Ishikawa (cell line): ENCODE measurements at regions not wholly inside any gene's neighbourhood (a gene's known extent, or its start where the extent isn't known, plus 50 kb on each side); places are given as distances from the start of the nearest gene placed in this dataset.

ENCODE experiments used
- CEBPB ChIP-seq: IDR thresholded peaks from 2 replicates; pipeline ENCODE4 v1.6.1; 2012
- CREB1 ChIP-seq: IDR thresholded peaks from 2 replicates; pipeline ENCODE4 v1.6.1; 2012; ENCODE audit warnings: low read depth
- EGR1 ChIP-seq: IDR thresholded peaks from 2 replicates; pipeline ENCODE4 v1.6.1; 2012
- EP300 ChIP-seq: IDR thresholded peaks from 2 replicates; pipeline ENCODE4 v1.6.1; 2012; ENCODE audit warnings: borderline replicate concordance
- FOXM1 ChIP-seq: IDR thresholded peaks from 2 replicates; pipeline ENCODE4 v1.6.1; 2012; ENCODE audit warnings: low read depth, borderline replicate concordance
- NFIC ChIP-seq: IDR thresholded peaks from 2 replicates; pipeline ENCODE4 v1.6.1; 2012
- RAD21 ChIP-seq: IDR thresholded peaks from 2 replicates; pipeline ENCODE4 v1.6.1; 2012; ENCODE audit warnings: low read depth
- TAF1 ChIP-seq: IDR thresholded peaks from 2 replicates; pipeline ENCODE4 v1.6.1; 2012; ENCODE audit warnings: low read depth, mild to moderate bottlenecking
- TCF12 ChIP-seq: IDR thresholded peaks from 2 replicates; pipeline ENCODE4 v1.6.1; 2012; ENCODE audit warnings: low read depth
- TEAD4 ChIP-seq: IDR thresholded peaks from 2 replicates; pipeline ENCODE4 v1.6.1; 2012
- USF1 ChIP-seq: IDR thresholded peaks from 2 replicates; pipeline ENCODE4 v1.6.1; 2012
- YY1 ChIP-seq: IDR thresholded peaks from 2 replicates; pipeline ENCODE4 v1.6.1; 2012; ENCODE audit warnings: low read depth
- ZBTB7A ChIP-seq: IDR thresholded peaks from 2 replicates; pipeline ENCODE4 v1.6.1; 2012; ENCODE audit warnings: low read depth
- TF ChIP-seq, protein P1 (sequence below): IDR thresholded peaks from 2 replicates; pipeline ENCODE4 v1.6.1; 2012
- TF ChIP-seq, protein P2 (sequence below): IDR thresholded peaks from 2 replicates; pipeline ENCODE4 v1.6.1; 2012; ENCODE audit warnings: low read depth, mild to moderate bottlenecking

DNA sequence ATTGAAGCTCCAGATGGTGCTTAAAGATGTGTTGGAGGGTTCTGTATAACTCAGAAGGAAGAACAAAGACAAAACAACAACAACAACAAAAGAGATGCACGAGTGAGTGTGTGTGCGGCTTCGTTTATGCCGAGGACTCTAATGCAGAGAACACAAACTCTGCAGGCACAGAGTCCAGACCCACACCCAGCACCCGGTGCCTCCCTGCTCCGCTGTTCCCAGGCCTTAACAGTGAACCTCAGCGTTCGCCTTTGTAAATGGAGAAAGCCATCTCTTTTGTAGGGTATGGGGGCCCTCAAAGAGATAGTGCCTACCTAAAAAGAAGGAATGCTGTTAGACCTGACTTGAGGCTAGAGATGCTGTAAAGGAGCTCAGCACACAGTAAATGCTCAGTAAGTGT, 243.3 kb downstream of the ERMARD start:
- no peak for TF ChIP-seq FOXM1
- TF ChIP-seq, protein P1, sequence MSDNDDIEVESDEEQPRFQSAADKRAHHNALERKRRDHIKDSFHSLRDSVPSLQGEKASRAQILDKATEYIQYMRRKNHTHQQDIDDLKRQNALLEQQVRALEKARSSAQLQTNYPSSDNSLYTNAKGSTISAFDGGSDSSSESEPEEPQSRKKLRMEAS, result no peak
- no peak for TF ChIP-seq CREB1
- TF ChIP-seq RAD21, result no peak
- no peak for TF ChIP-seq USF1
- TF ChIP-seq EP300, result no peak
- TF ChIP-seq NFIC, result no peak
- no peak for TF ChIP-seq ZBTB7A
- no peak for TF ChIP-seq TAF1
- TF ChIP-seq TCF12, result no peak
- no peak for TF ChIP-seq EGR1

DNA sequence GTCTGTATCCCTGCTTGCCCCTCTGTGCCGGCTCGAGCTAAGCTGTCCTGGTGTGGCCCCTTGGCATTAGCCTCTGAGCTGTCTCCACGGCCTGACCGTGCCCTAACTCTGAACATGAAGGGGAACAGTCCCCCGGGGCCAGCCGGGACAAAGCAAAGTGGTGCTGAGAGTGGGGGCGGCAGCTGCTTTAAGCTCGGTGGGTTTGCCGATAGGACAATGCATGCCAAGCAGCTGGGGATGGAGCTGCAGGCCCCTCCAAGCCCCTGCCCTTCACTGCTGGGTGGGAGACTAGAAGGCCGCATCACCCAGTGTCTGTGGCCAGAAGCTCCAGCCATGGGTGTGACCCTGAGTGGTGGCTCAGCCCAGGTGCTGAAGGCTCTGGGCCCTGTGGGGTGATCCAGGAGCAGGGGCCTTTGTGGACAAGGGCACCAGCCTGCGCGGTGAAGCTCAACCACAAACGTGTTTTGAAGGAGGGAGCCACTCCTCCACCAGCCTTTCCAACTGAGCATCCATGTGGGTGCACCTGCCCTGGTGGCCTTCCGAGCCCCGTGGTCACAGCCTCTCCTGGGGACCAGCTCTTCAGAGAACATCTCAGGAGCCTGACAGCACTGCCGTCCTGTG, 242.5 kb downstream of the ERMARD start:
- TF ChIP-seq CREB1 (no peak), CEBPB (no peak), YY1 (no peak), TCF12 (no peak), NFIC (no peak), USF1 (no peak), FOXM1 (no peak), ZBTB7A (no peak), EP300 (no peak)
- TF ChIP-seq, protein P2, sequence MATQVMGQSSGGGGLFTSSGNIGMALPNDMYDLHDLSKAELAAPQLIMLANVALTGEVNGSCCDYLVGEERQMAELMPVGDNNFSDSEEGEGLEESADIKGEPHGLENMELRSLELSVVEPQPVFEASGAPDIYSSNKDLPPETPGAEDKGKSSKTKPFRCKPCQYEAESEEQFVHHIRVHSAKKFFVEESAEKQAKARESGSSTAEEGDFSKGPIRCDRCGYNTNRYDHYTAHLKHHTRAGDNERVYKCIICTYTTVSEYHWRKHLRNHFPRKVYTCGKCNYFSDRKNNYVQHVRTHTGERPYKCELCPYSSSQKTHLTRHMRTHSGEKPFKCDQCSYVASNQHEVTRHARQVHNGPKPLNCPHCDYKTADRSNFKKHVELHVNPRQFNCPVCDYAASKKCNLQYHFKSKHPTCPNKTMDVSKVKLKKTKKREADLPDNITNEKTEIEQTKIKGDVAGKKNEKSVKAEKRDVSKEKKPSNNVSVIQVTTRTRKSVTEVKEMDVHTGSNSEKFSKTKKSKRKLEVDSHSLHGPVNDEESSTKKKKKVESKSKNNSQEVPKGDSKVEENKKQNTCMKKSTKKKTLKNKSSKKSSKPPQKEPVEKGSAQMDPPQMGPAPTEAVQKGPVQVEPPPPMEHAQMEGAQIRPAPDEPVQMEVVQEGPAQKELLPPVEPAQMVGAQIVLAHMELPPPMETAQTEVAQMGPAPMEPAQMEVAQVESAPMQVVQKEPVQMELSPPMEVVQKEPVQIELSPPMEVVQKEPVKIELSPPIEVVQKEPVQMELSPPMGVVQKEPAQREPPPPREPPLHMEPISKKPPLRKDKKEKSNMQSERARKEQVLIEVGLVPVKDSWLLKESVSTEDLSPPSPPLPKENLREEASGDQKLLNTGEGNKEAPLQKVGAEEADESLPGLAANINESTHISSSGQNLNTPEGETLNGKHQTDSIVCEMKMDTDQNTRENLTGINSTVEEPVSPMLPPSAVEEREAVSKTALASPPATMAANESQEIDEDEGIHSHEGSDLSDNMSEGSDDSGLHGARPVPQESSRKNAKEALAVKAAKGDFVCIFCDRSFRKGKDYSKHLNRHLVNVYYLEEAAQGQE, result no peak
- TF ChIP-seq, protein P1, result no peak

- TF ChIP-seq CREB1 (no peak), YY1 (no peak), ZBTB7A (no peak), FOXM1 (no peak), NFIC (no peak), TCF12 (no peak), RAD21 (no peak), EGR1 (no peak), CEBPB (no peak), TEAD4 (no peak), TAF1 (no peak)
- TF ChIP-seq, protein P1, result no peak
These were observed 240.5 kb downstream of the ERMARD start for GRCh38 chr6:169991913-169992312.

DNA sequence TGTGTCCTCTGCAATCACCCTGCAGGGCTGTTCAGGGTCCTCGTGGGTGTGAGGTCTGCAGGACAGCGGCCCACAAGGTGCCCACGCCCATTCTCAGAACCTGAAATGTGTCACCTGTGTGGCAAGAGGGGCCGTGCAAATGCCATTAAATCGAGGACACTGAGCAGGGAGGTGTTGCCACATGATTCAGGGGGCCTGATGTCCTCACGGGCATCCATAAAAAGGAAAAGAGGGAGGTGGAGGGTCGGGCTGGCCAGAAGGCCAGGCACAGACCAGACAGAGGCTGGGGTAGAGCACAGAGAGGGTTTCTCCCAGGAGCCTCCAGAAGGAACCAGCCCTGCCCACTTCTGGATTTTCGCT, 239.6 kb downstream of the ERMARD start:
- TF ChIP-seq TAF1, result no peak
- TF ChIP-seq USF1, result no peak
- TF ChIP-seq, protein P1, result no peak
- TF ChIP-seq YY1, result no peak
- TF ChIP-seq TCF12, result no peak
- TF ChIP-seq NFIC, result no peak
- no peak for TF ChIP-seq EGR1
- TF ChIP-seq TEAD4, result no peak

GRCh38 chr6:169990095-169991030, 238.9 kb downstream of the ERMARD start:
- TF ChIP-seq YY1 (no peak), USF1 (no peak), TEAD4 (no peak), TAF1 (no peak), TCF12 (no peak), EP300 (no peak), ZBTB7A (no peak), FOXM1 (no peak), CEBPB (no peak), NFIC (no peak), EGR1 (no peak), RAD21 (no peak), CREB1 (no peak)
- TF ChIP-seq, protein P2, result no peak
- TF ChIP-seq, protein P1, result no peak
